Transverse colon (tissue), 4 donors: ENCODE measurements at regions not wholly inside any gene's neighbourhood (a gene's known extent, or its start where the extent isn't known, plus 50 kb on each side); places are given as distances from the start of the nearest gene placed in this dataset.

Source experiments
- EP300 ChIP-seq: sonication (generic); formaldehyde crosslinking; IDR thresholded peaks from one replicate; pipeline ENCODE4 v1.6.1; 2017; ENCODE audit warnings: antibody characterized with exemption, low read depth
- POLR2A ChIP-seq: fragments of 450-650 bp; IDR thresholded peaks from one replicate; pipeline ENCODE4 v1.6.1; 2016; ENCODE audit warnings: antibody characterized with exemption, mild to moderate bottlenecking, moderate library complexity
- POLR2AphosphoS5 ChIP-seq, 3 donors: sonication (generic); formaldehyde crosslinking; IDR thresholded peaks; one replicate each; pipeline ENCODE4 v1.6.1; 2016; ENCODE audit warnings: antibody characterized with exemption in 3 of 3
- TF ChIP-seq, protein P1 (sequence below), 5 experiments: fragments of 200-600 bp in 3 of 5; fragments of 450-650 bp in 2 of 5; sonication (generic) in 3 of 5; IDR thresholded peaks; 1 replicate in 2 of 5; 2 replicates in 3 of 5; pipeline ENCODE4 v1.5.1; 2016 to 2017; ENCODE audit warnings: antibody characterized with exemption in 5 of 5, inconsistent platforms in 3 of 5, mild to moderate bottlenecking in 2 of 5, moderate library complexity in 1 of 5

DNA sequence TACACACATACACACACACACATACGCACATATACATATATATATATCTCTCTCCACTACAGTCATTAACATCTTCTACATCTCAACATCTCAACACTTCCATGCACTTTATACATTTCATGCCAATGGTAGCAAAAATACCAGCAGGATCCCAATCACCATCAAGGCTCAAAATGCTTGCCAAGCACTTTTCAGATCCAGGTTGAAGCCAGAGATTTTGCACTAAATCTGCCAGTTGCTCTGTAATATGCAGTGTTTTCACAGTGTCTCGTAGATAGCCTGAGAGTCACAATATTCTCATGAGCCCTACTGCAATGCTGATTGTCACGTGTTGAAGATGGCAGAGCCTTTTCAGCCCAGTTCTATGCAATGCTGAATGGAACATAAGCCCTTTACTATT, 1140.9 kb upstream of the C9orf72 start:
- TF ChIP-seq POLR2AphosphoS5 (IDR thresholded peaks at IDR 0.05), result no peak
- no peak for TF ChIP-seq POLR2A
- no peak for TF ChIP-seq EP300
- TF ChIP-seq, protein P1, sequence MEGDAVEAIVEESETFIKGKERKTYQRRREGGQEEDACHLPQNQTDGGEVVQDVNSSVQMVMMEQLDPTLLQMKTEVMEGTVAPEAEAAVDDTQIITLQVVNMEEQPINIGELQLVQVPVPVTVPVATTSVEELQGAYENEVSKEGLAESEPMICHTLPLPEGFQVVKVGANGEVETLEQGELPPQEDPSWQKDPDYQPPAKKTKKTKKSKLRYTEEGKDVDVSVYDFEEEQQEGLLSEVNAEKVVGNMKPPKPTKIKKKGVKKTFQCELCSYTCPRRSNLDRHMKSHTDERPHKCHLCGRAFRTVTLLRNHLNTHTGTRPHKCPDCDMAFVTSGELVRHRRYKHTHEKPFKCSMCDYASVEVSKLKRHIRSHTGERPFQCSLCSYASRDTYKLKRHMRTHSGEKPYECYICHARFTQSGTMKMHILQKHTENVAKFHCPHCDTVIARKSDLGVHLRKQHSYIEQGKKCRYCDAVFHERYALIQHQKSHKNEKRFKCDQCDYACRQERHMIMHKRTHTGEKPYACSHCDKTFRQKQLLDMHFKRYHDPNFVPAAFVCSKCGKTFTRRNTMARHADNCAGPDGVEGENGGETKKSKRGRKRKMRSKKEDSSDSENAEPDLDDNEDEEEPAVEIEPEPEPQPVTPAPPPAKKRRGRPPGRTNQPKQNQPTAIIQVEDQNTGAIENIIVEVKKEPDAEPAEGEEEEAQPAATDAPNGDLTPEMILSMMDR (IDR thresholded peaks at IDR 0.05), result no peak
